ENCODE measurements at regions not wholly inside any gene's neighbourhood (a gene's known extent, or its start where the extent isn't known, plus 50 kb on each side); places are given as distances from the start of the nearest gene placed in this dataset.
A peak's percentile ranks its signal among the peaks of the same experiment; 100 is the strongest.

GRCh38 chr9:36492865-36493264 is 79.8 kb upstream of the MELK start:
- no peak overlapping the region for H3K4me3 ChIP-seq
- DNase-seq (ENCODE audit: low read depth, low spot score) = no peak
- TF ChIP-seq POLR2AphosphoS5 (IDR thresholded peaks at IDR 0.05; ENCODE audit: borderline replicate concordance, low read depth, low read length) (no peak), EZH2 (IDR thresholded peaks at IDR 0.05) (no peak), FOXP2 (optimal IDR thresholded peaks at IDR 0.05; ENCODE audit: control extremely low read depth, extremely low read length, insufficient read depth) (no peak)

GRCh38 chr9:36489453-36489852 is 83.2 kb upstream of the MELK start:
- no peak for DNase-seq (ENCODE audit: low read depth, low spot score)
- TF ChIP-seq EZH2 (IDR thresholded peaks at IDR 0.05) (no peak), POLR2AphosphoS5 (IDR thresholded peaks at IDR 0.05; ENCODE audit: borderline replicate concordance, low read depth, low read length) (no peak), FOXP2 (optimal IDR thresholded peaks at IDR 0.05; ENCODE audit: control extremely low read depth, extremely low read length, insufficient read depth) (no peak)
- Histone ChIP-seq H3K4me3 (no peak overlapping the region), H3K27ac (no peak overlapping the region), H3K36me3 (ENCODE audit: insufficient read depth, low read length) (no peaks in the 10 kb centered on the region), H3K9ac (ENCODE audit: insufficient read length) (no peak overlapping the region), H3K9me3 (ENCODE audit: low read depth, low read length) (no peaks in the 10 kb centered on the region)

More at GRCh38 chr9:36492865-36493264, 79.8 kb upstream of the MELK start:
- Histone ChIP-seq H3K9ac (ENCODE audit: insufficient read length) (no peak overlapping the region), H3K27ac (peak overlapping the region; percentile 22; the same call in 1 of the 2 replicates), H3K9me3 (ENCODE audit: low read depth, low read length) (no peaks in the 10 kb centered on the region), H3K36me3 (ENCODE audit: insufficient read depth, low read length) (no peaks in the 10 kb centered on the region)

GRCh38 chr9:36488389-36488756 is 84.3 kb upstream of the MELK start:
- Histone ChIP-seq H3K36me3 (ENCODE audit: insufficient read depth, low read length) (no peaks in the 10 kb centered on the region), H3K9me3 (ENCODE audit: low read depth, low read length) (no peaks in the 10 kb centered on the region), H3K9ac (ENCODE audit: insufficient read length) (peak overlapping the region; percentile 80), H3K4me3 (peak overlapping the region; percentile 81), H3K27ac (peak overlapping the region; percentile 84)
- no peak for DNase-seq (ENCODE audit: low read depth, low spot score)
- TF ChIP-seq FOXP2 (optimal IDR thresholded peaks at IDR 0.05; ENCODE audit: control extremely low read depth, extremely low read length, insufficient read depth) = no peak
- peak; percentile 2; the same call in 1 of the 2 replicates for TF ChIP-seq POLR2AphosphoS5 (IDR thresholded peaks at IDR 0.05; ENCODE audit: borderline replicate concordance, low read depth, low read length)

GRCh38 chr9:36487482-36488388 is 85.0 kb upstream of the MELK start:
- Histone ChIP-seq H3K36me3 (ENCODE audit: insufficient read depth, low read length) (no peaks in the 10 kb centered on the region), H3K9me3 (ENCODE audit: low read depth, low read length) (no peaks in the 10 kb centered on the region), H3K9ac (ENCODE audit: insufficient read length) (peak overlapping the region; percentile 80), H3K4me3 (peak overlapping the region; percentile 81), H3K27ac (peak overlapping the region; percentile 84)
- no peak for DNase-seq (ENCODE audit: low read depth, low spot score)
- peak; percentile 76 for TF ChIP-seq POLR2AphosphoS5 (IDR thresholded peaks at IDR 0.05; ENCODE audit: borderline replicate concordance, low read depth, low read length)
- TF ChIP-seq EZH2 (IDR thresholded peaks at IDR 0.05) = no peak
- TF ChIP-seq FOXP2 (optimal IDR thresholded peaks at IDR 0.05; ENCODE audit: control extremely low read depth, extremely low read length, insufficient read depth) = peak; percentile 16

- DNase-seq (ENCODE audit: low read depth, low spot score) = no peak
- Histone ChIP-seq H3K4me3 (peak overlapping the region; percentile 92), H3K9me3 (ENCODE audit: low read depth, low read length) (no peaks in the 10 kb centered on the region), H3K36me3 (ENCODE audit: insufficient read depth, low read length) (no peaks in the 10 kb centered on the region), H3K27ac (no peak overlapping the region), H3K9ac (ENCODE audit: insufficient read length) (peak overlapping the region; percentile 90)
- TF ChIP-seq POLR2AphosphoS5 (IDR thresholded peaks at IDR 0.05; ENCODE audit: borderline replicate concordance, low read depth, low read length) (no peak), EZH2 (IDR thresholded peaks at IDR 0.05) (no peak), FOXP2 (optimal IDR thresholded peaks at IDR 0.05; ENCODE audit: control extremely low read depth, extremely low read length, insufficient read depth) (no peak)
Observed at GRCh38 chr9:36486933-36487481, 85.7 kb upstream of the MELK start.

GRCh38 chr9:36486329-36486932 is 86.3 kb upstream of the MELK start:
- no peak for DNase-seq (ENCODE audit: low read depth, low spot score)
- Histone ChIP-seq H3K27ac (0 out of 2 replicates have a peak overlapping the region, but pooled peaks have one; percentile 49), H3K9ac (ENCODE audit: insufficient read length) (peak overlapping the region; percentile 90), H3K9me3 (ENCODE audit: low read depth, low read length) (no peaks in the 10 kb centered on the region), H3K36me3 (ENCODE audit: insufficient read depth, low read length) (no peaks in the 10 kb centered on the region), H3K4me3 (peak overlapping the region; percentile 92)
- no peak for TF ChIP-seq EZH2 (IDR thresholded peaks at IDR 0.05)
- no peak for TF ChIP-seq FOXP2 (optimal IDR thresholded peaks at IDR 0.05; ENCODE audit: control extremely low read depth, extremely low read length, insufficient read depth)
- no peak for TF ChIP-seq POLR2AphosphoS5 (IDR thresholded peaks at IDR 0.05; ENCODE audit: borderline replicate concordance, low read depth, low read length)

- Histone ChIP-seq H3K27ac (0 out of 2 replicates have a peak overlapping the region, but pooled peaks have one; percentile 49), H3K4me3 (peak overlapping the region; percentile 92), H3K9me3 (ENCODE audit: low read depth, low read length) (no peaks in the 10 kb centered on the region), H3K9ac (ENCODE audit: insufficient read length) (peak overlapping the region; percentile 90), H3K36me3 (ENCODE audit: insufficient read depth, low read length) (no peaks in the 10 kb centered on the region)
- TF ChIP-seq FOXP2 (optimal IDR thresholded peaks at IDR 0.05; ENCODE audit: control extremely low read depth, extremely low read length, insufficient read depth) (no peak), EZH2 (IDR thresholded peaks at IDR 0.05) (no peak), POLR2AphosphoS5 (IDR thresholded peaks at IDR 0.05; ENCODE audit: borderline replicate concordance, low read depth, low read length) (no peak)
- DNase-seq (ENCODE audit: low read depth, low spot score) = no peak
Observed at GRCh38 chr9:36485647-36486328, 85.7 kb upstream of the RNF38 start.
